SK-N-SH treated with all-trans-retinoic acid at 6 μM for 48 hours (cell line): ENCODE measurements at regions not wholly inside any gene's neighbourhood (a gene's known extent, or its start where the extent isn't known, plus 50 kb on each side); places are given as distances from the start of the nearest gene placed in this dataset.

Source experiments
- ATAC-seq: fragments of 200-7000 bp; cut with Tn5 transposase; 3 replicates; pipeline ENCODE4 v1.9.1; 2020; ENCODE audit warnings: mild to moderate bottlenecking, moderate library complexity
- ARNTL ChIP-seq: fragments of 450-650 bp; formaldehyde crosslinking; IDR thresholded peaks from 2 replicates; pipeline ENCODE4 v1.5.0; 2020; ENCODE audit warnings: low read depth, mild to moderate bottlenecking, moderate library complexity, borderline replicate concordance
- BACH2 ChIP-seq: fragments of 250-450 bp; sonication (Bioruptor Pico); IDR thresholded peaks from 2 replicates; pipeline ENCODE4 v1.9.0; 2021; ENCODE audit warnings: mild to moderate bottlenecking, borderline replicate concordance
- CREB5 ChIP-seq: fragments of 250-450 bp; sonication (Bioruptor Pico); IDR thresholded peaks from 2 replicates; pipeline ENCODE4 v1.5.1; 2020; ENCODE audit warnings: low read depth, mild to moderate bottlenecking, moderate library complexity
- CSDC2 ChIP-seq: fragments of 250-450 bp; sonication (Bioruptor Pico); IDR thresholded peaks from 2 replicates; pipeline ENCODE4 v1.5.0; 2020; ENCODE audit warnings: mild to moderate bottlenecking, moderate library complexity
- CSRNP3 ChIP-seq: fragments of 250-450 bp; sonication (Bioruptor Pico); IDR thresholded peaks from 2 replicates; pipeline ENCODE4 v1.5.1; 2021; ENCODE audit warnings: mild to moderate bottlenecking, moderate library complexity
- GLIS3 ChIP-seq: fragments of 250-450 bp; sonication (Bioruptor Pico); IDR thresholded peaks from 2 replicates; pipeline ENCODE4 v1.5.0; 2020; ENCODE audit warnings: mild to moderate bottlenecking, moderate library complexity
- ISL1 ChIP-seq: fragments of 250-450 bp; sonication (Bioruptor Pico); IDR thresholded peaks from 2 replicates; pipeline ENCODE4 v2.1.2; 2022; ENCODE audit warnings: mild to moderate bottlenecking, moderate library complexity
- OSR1 ChIP-seq: fragments of 250-450 bp; sonication (Bioruptor Pico); IDR thresholded peaks from 2 replicates; pipeline ENCODE4 v1.8.0; 2022; ENCODE audit warnings: moderate library complexity, mild to moderate bottlenecking, inconsistent platforms
- POU6F1 ChIP-seq: fragments of 250-450 bp; sonication (Bioruptor Pico); IDR thresholded peaks from 2 replicates; pipeline ENCODE4 v1.8.0; 2021; ENCODE audit warnings: low read depth, mild to moderate bottlenecking, moderate library complexity, borderline replicate concordance
- PPARA ChIP-seq: fragments of 250-450 bp; sonication (Bioruptor Pico); IDR thresholded peaks from 2 replicates; pipeline ENCODE4 v1.5.0; 2020; ENCODE audit warnings: mild to moderate bottlenecking, borderline replicate concordance
- RARB ChIP-seq: fragments of 250-450 bp; sonication (Bioruptor Pico); IDR thresholded peaks from 2 replicates; pipeline ENCODE4 v1.8.0; 2021; ENCODE audit warnings: mild to moderate bottlenecking, moderate library complexity
- SNAI2 ChIP-seq: fragments of 250-450 bp; sonication (Bioruptor Pico); IDR thresholded peaks from 2 replicates; pipeline ENCODE4 v1.5.0; 2020; ENCODE audit warnings: mild to moderate bottlenecking, moderate library complexity
- TCF4 ChIP-seq: fragments of 250-450 bp; sonication (Bioruptor Pico); IDR thresholded peaks from 2 replicates; pipeline ENCODE4 v1.8.0; 2021; ENCODE audit warnings: mild to moderate bottlenecking, moderate library complexity, borderline replicate concordance
- TOX ChIP-seq: fragments of 250-450 bp; sonication (Bioruptor Pico); IDR thresholded peaks from 2 replicates; pipeline ENCODE4 v1.8.0; 2021; ENCODE audit warnings: mild to moderate bottlenecking, moderate library complexity, borderline replicate concordance
- TSHZ2 ChIP-seq: fragments of 250-450 bp; sonication (Bioruptor Pico); IDR thresholded peaks from 2 replicates; pipeline ENCODE4 v1.5.0; 2020; ENCODE audit warnings: mild to moderate bottlenecking, moderate library complexity
- ZNF565 ChIP-seq: fragments of 450-650 bp; formaldehyde crosslinking; conservative IDR thresholded peaks from 2 replicates; pipeline ENCODE4 v1.5.0; 2020; ENCODE audit warnings: low read depth, mild to moderate bottlenecking, moderate library complexity
- ZNF8 ChIP-seq: fragments of 450-650 bp; formaldehyde crosslinking; IDR thresholded peaks from 2 replicates; pipeline ENCODE4 v1.5.0; 2020; ENCODE audit warnings: mild to moderate bottlenecking, moderate library complexity

- TF ChIP-seq OSR1 (CRISPR knock-in tag), result no peak
- no peak for TF ChIP-seq ZNF8 (CRISPR knock-in tag)
- no peak for TF ChIP-seq TOX (CRISPR knock-in tag)
- TF ChIP-seq CSDC2, result no peak
- TF ChIP-seq POU6F1 (CRISPR knock-in tag), result no peak
- no peak for TF ChIP-seq CREB5 (CRISPR knock-in tag)
- ATAC-seq, result no peak
Observed at GRCh38 chr5:96149021-96149420, 187.4 kb upstream of the ELL2 start.

- no peak for TF ChIP-seq ARNTL (CRISPR knock-in tag)
- no peak for TF ChIP-seq TOX (CRISPR knock-in tag)
- TF ChIP-seq CSDC2, result no peak
- no peak for TF ChIP-seq RARB (CRISPR knock-in tag)
- TF ChIP-seq CSRNP3, result no peak
- no peak for TF ChIP-seq POU6F1 (CRISPR knock-in tag)
- TF ChIP-seq ZNF8 (CRISPR knock-in tag), result no peak
- no peak for TF ChIP-seq SNAI2 (CRISPR knock-in tag)
- TF ChIP-seq, all 23 proteins: peak for 0
- ATAC-seq, result no peak
Observed at GRCh38 chr5:96148376-96148775, 186.7 kb upstream of the ELL2 start.

GRCh38 chr5:96147866-96148265 is 186.2 kb upstream of the ELL2 start:
- ATAC-seq, result no peak
- TF ChIP-seq BACH2 (CRISPR knock-in tag), result no peak
- no peak for TF ChIP-seq POU6F1 (CRISPR knock-in tag)
- no peak for TF ChIP-seq TCF4
- no peak for TF ChIP-seq ISL1 (CRISPR knock-in tag)
- TF ChIP-seq GLIS3, result no peak
- TF ChIP-seq TSHZ2 (CRISPR knock-in tag), result no peak
- TF ChIP-seq CSRNP3, result no peak
- no peak for TF ChIP-seq PPARA (CRISPR knock-in tag)
- no peak for TF ChIP-seq ZNF8 (CRISPR knock-in tag)
- no peak for TF ChIP-seq RARB (CRISPR knock-in tag)
- TF ChIP-seq ZNF565, result no peak
- TF ChIP-seq CSDC2, result no peak
- TF ChIP-seq SNAI2 (CRISPR knock-in tag), result no peak
- TF ChIP-seq, all 23 proteins: peak for 0
